Adrenal gland (tissue), 9 donors: ENCODE measurements at regions not wholly inside any gene's neighbourhood (a gene's known extent, or its start where the extent isn't known, plus 50 kb on each side); places are given as distances from the start of the nearest gene placed in this dataset.

Experiments used
- DNase-seq, 7 donors: peaks; one replicate each; pipeline ENCODE4 v3.0.0-alpha.2; 2019 to 2020
- H3K27ac ChIP-seq, 5 donors: fragments of 200-600 bp; sonication (generic) in 4 of 5; 1 replicate in 3 of 5; 2 replicates in 2 of 5; pipeline versions ENCODE4 v1.5.1 to v1.8.0; 2016 to 2020; ENCODE audit warnings: mild to moderate bottlenecking in 1 of 5
- H3K27me3 ChIP-seq: fragments of 200-600 bp; 2 replicates; pipeline ENCODE4 v1.8.0; 2021
- H3K36me3 ChIP-seq, 2 donors: fragments of 200-600 bp; replicated peaks in 1 of 2; 1 replicate in 1 of 2; 2 replicates in 1 of 2; pipeline versions ENCODE4 v1.5.1 to v1.8.0; 2018 to 2022
- H3K4me1 ChIP-seq, 2 donors: fragments of 200-600 bp; replicated peaks in 1 of 2; 1 replicate in 1 of 2; 2 replicates in 1 of 2; pipeline versions ENCODE4 v1.5.1 to v1.8.0; 2018 to 2021
- H3K4me3 ChIP-seq, 4 donors: fragments of 200-600 bp; sonication (generic) in 3 of 4; one replicate each; pipeline ENCODE4 v1.5.1; 2016 to 2018
- H3K9me3 ChIP-seq, 3 donors: fragments of 200-600 bp; sonication (generic) in 1 of 3; replicated peaks in 1 of 3; 1 replicate in 2 of 3; 2 replicates in 1 of 3; pipeline versions ENCODE4 v1.5.1 to v1.8.0; 2016 to 2021
- CTCF ChIP-seq, 6 experiments: fragments of 450-650 bp in 4 of 6; fragments of 200-600 bp in 2 of 6; sonication (generic) in 1 of 6; IDR thresholded peaks; 1 replicate in 5 of 6; 2 replicates in 1 of 6; pipeline versions ENCODE4 v1.5.1 to v1.8.0; 2016 to 2021; ENCODE audit warnings: antibody characterized with exemption in 6 of 6, mild to moderate bottlenecking in 2 of 6, moderate library complexity in 1 of 6
- POLR2A ChIP-seq, 2 donors: fragments of 450-650 bp; IDR thresholded peaks; one replicate each; pipeline ENCODE4 v1.6.1; 2017; ENCODE audit warnings: antibody characterized with exemption in 2 of 2, mild to moderate bottlenecking in 2 of 2, moderate library complexity in 1 of 2
- WGBS, 4 donors: extraction: QIAGEN DNeasy Blood & Tissue Kit in 2 of 4; methylation state at CpG; one replicate each; pipeline versions ENCODE4 v1.1.5 to v1.1.7; 2013 to 2017; 5-methylcytosine and 5-hydroxymethylcytosine counted together
- intact Hi-C, 2 donors: fragments of 100-400 bp; cut with DNase I; formaldehyde crosslinking; loops; one replicate each; pipeline versions ENCODE4 v1.14.1 to v1.15.0; 2022 to 2023
- donor health status: healthy with polysubstance abuse.
- donor health status: Bipolar disorder and iron deficiency.
- donor health status: DM: yes; HTN: yes; CAD: no.
- donor health status: DM: no; HTN: no; CAD: no.
- donor health status: DM: no; HTN: no; CAD: no.

GRCh38 chr9:24035816-24036215 lies 209.8 kb upstream of the ELAVL2 start:
- intact Hi-C loops, result no loop called here
- no peak overlapping the region for H3K4me3 ChIP-seq
- TF ChIP-seq POLR2A (IDR thresholded peaks at IDR 0.05), result no peak
- no peak for TF ChIP-seq CTCF (IDR thresholded peaks at IDR 0.05)
- no peaks in the 10 kb centered on the region for H3K36me3 ChIP-seq
- no peaks in the 10 kb centered on the region for H3K27me3 ChIP-seq
- DNase-seq, result no peak
- H3K9me3 ChIP-seq, result no peaks in the 10 kb centered on the region
- no peak overlapping the region for H3K27ac ChIP-seq
- H3K4me1 ChIP-seq, result no peaks in the 10 kb centered on the region

GRCh38 chr9:24011881-24012280 lies 185.8 kb upstream of the ELAVL2 start:
- Histone ChIP-seq H3K27ac (no peak overlapping the region), H3K4me3 (no peak overlapping the region), H3K4me1 (no peaks in the 10 kb centered on the region), H3K27me3 (no peaks in the 10 kb centered on the region), H3K36me3 (no peaks in the 10 kb centered on the region), H3K9me3 (no peaks in the 10 kb centered on the region)
- TF ChIP-seq POLR2A (IDR thresholded peaks at IDR 0.05) (no peak), CTCF (IDR thresholded peaks at IDR 0.05) (no peak)
- DNase-seq, result no peak
- 63 to 80% (median 77%) methylated on average over 6 of the region's 6 CpGs for WGBS, 4 donors
- intact Hi-C loops, result no loop called here

- no peak for DNase-seq
- no peaks in the 10 kb centered on the region for H3K9me3 ChIP-seq
- H3K27ac ChIP-seq, result no peak overlapping the region
- no peak overlapping the region for H3K4me3 ChIP-seq
- no peaks in the 10 kb centered on the region for H3K4me1 ChIP-seq
- TF ChIP-seq CTCF (IDR thresholded peaks at IDR 0.05) (no peak), POLR2A (IDR thresholded peaks at IDR 0.05) (no peak)
- H3K27me3 ChIP-seq, result no peaks in the 10 kb centered on the region
- intact Hi-C loops, result no loop called here
- no peaks in the 10 kb centered on the region for H3K36me3 ChIP-seq
- WGBS, 4 donors, result 41 to 64% (median 61%) methylated on average over 5 of the region's 5 CpGs
Measured at GRCh38 chr9:24011009-24011717, 185.1 kb upstream of the ELAVL2 start.

GRCh38 chr9:24009322-24009721 lies 183.3 kb upstream of the ELAVL2 start:
- H3K36me3 ChIP-seq, result no peaks in the 10 kb centered on the region
- H3K27ac ChIP-seq, result no peak overlapping the region
- intact Hi-C loops, result no loop called here
- 53 to 78% (median 66%) methylated on average over 2 of the region's 2 CpGs for WGBS, 4 donors
- H3K4me3 ChIP-seq, result no peak overlapping the region
- no peaks in the 10 kb centered on the region for H3K4me1 ChIP-seq
- no peaks in the 10 kb centered on the region for H3K9me3 ChIP-seq
- DNase-seq, result no peak
- TF ChIP-seq POLR2A (IDR thresholded peaks at IDR 0.05) (no peak), CTCF (IDR thresholded peaks at IDR 0.05) (no peak)
- H3K27me3 ChIP-seq, result no peaks in the 10 kb centered on the region
